ENCODE measurements at regions not wholly inside any gene's neighbourhood (a gene's known extent, or its start where the extent isn't known, plus 50 kb on each side); places are given as distances from the start of the nearest gene placed in this dataset.

DNA sequence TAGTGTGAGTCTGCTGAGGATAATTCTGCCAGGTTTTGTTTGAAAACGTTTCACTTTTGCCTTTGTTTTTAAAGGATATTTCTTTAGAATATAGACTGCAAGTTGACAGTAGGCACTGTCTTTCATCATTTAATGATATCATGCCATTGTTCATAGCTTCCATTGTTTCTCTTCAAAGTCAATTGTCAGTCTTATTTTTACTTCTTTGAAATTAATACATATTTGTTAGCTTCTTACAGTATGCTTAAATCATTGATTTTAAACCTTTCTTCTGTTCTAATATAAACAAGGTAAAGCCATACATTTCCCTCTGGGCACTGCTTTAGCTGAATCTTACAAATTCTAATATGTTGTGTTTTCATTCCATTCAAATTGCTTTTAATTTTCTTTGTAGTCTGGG is 62.3 kb upstream of the PARVA start:
- intact Hi-C loops (cut with micrococcal nuclease; ENCODE audit: unreplicated experiment) = no loop called here
- Mint-ChIP-seq H3K27me3 (ENCODE audit: insufficient read depth, unreplicated experiment) (no peaks in the 10 kb centered on the region), H3K9me3 (ENCODE audit: unreplicated experiment) (peaks cover 21% of the 10 kb centered on the region), H3K4me1 (ENCODE audit: low read depth, unreplicated experiment) (no peaks in the 10 kb centered on the region), H3K27ac (ENCODE audit: unreplicated experiment) (no peak overlapping the region), H3K36me3 (ENCODE audit: insufficient read depth, unreplicated experiment) (no peaks in the 10 kb centered on the region), H3K4me3 (ENCODE audit: unreplicated experiment) (no peak overlapping the region)
- Histone ChIP-seq H3K9me3 (peaks cover 10% of the 10 kb centered on the region; the same call in 1 of the 2 replicates), H3K4me3 (ENCODE audit: low read depth, low read length) (no peak overlapping the region), H3K36me3 (ENCODE audit: control insufficient read depth, insufficient read depth, low read length) (no peaks in the 10 kb centered on the region; the same call in 1 of the 2 replicates), H3K27me3 (replicated peaks; ENCODE audit: control insufficient read depth, insufficient read depth, low read length) (no peaks in the 10 kb centered on the region), H3K4me1 (no peaks in the 10 kb centered on the region)
- ChIA-PET POLR2A (no interaction called here), CTCF (interaction anchor here (1.1 kb wide), 1 partner anchor 16 kb away, joined by 3 read pairs; no protein-coding TSS in a partner anchor)
- TF ChIP-seq, protein P1, sequence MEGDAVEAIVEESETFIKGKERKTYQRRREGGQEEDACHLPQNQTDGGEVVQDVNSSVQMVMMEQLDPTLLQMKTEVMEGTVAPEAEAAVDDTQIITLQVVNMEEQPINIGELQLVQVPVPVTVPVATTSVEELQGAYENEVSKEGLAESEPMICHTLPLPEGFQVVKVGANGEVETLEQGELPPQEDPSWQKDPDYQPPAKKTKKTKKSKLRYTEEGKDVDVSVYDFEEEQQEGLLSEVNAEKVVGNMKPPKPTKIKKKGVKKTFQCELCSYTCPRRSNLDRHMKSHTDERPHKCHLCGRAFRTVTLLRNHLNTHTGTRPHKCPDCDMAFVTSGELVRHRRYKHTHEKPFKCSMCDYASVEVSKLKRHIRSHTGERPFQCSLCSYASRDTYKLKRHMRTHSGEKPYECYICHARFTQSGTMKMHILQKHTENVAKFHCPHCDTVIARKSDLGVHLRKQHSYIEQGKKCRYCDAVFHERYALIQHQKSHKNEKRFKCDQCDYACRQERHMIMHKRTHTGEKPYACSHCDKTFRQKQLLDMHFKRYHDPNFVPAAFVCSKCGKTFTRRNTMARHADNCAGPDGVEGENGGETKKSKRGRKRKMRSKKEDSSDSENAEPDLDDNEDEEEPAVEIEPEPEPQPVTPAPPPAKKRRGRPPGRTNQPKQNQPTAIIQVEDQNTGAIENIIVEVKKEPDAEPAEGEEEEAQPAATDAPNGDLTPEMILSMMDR (IDR thresholded peaks at IDR 0.05; ENCODE audit: insufficient read depth in 1 of 2, low read depth in 1 of 2, low read length in 1 of 2, severe bottlenecking in 1 of 2, unreplicated experiment in 1 of 2) = no peak
- DNase-seq = no peak
- BruUV-seq (replicated peaks) = no TSS peak

DNA sequence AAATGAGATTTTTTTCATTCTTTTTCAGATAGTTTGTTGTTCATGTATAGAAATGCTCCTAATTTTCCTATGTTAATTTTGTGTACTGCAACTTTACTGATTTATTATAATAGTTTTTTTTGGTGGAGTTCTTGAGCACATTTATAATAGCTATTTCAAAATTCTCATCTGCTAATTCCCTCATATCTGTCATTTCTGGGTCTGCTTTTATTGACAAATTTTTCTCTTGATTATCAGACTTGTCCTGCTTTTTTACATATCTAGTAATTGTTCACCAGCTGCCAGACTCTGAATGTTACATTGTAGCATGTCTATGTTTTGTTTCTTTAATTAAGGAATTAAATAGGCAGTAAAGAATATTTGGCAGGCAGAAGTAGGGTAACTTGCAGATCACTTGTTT is 60.9 kb upstream of the PARVA start:
- ChIA-PET CTCF (no interaction called here), POLR2A (no interaction called here)
- peaks cover 21% of the 10 kb centered on the region for H3K9me3 Mint-ChIP-seq (ENCODE audit: unreplicated experiment)
- TF ChIP-seq, protein P1 (IDR thresholded peaks at IDR 0.05; ENCODE audit: insufficient read depth in 1 of 2, low read depth in 1 of 2, low read length in 1 of 2, severe bottlenecking in 1 of 2, unreplicated experiment in 1 of 2) = no peak
- intact Hi-C loops (cut with micrococcal nuclease; ENCODE audit: unreplicated experiment) = no loop called here
- no peaks in the 10 kb centered on the region for H3K4me1 Mint-ChIP-seq (ENCODE audit: low read depth, unreplicated experiment)
- Histone ChIP-seq H3K27me3 (replicated peaks; ENCODE audit: control insufficient read depth, insufficient read depth, low read length) (no peaks in the 10 kb centered on the region), H3K4me3 (ENCODE audit: low read depth, low read length) (no peak overlapping the region), H3K4me1 (no peaks in the 10 kb centered on the region), H3K36me3 (ENCODE audit: control insufficient read depth, insufficient read depth, low read length) (no peaks in the 10 kb centered on the region; the same call in 1 of the 2 replicates), H3K9me3 (peaks cover 10% of the 10 kb centered on the region; the same call in 1 of the 2 replicates)
- no peak overlapping the region for H3K27ac Mint-ChIP-seq (ENCODE audit: unreplicated experiment)
- no peak overlapping the region for H3K4me3 Mint-ChIP-seq (ENCODE audit: unreplicated experiment)
- no peaks in the 10 kb centered on the region for H3K27me3 Mint-ChIP-seq (ENCODE audit: insufficient read depth, unreplicated experiment)
- BruUV-seq (replicated peaks) = no TSS peak
- no peaks in the 10 kb centered on the region for H3K36me3 Mint-ChIP-seq (ENCODE audit: insufficient read depth, unreplicated experiment)
- no peak for DNase-seq

DNA sequence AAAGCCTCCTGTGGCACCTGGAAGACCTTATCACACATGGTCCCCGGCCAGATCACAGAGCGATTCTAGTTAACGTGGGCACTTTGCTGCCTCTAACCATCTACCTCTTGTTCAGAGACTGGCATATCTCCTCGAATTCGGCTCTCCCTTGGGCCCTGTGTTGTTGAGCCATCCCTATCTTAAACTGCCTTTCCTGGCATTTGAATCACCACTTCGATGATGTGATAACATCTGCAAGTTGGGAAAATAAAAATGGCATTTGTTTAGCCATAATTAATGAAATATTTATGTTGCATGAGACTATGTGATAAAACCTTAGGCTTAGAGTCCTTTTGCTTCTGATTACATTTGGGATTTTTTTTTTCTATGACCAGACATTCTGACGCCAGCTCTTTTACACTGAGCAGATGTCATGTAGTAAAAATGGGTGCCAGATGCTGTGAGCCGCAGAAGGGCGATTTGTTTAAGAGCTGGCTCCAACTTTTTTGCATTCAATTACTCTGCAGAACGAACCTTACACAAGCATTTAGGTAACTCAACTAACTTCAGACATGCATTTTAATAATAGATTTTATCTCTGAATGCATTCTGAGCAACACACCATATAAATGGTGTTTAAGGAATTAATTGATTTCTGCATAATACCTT is 58.5 kb upstream of the PARVA start:
- TF ChIP-seq, protein P1 (IDR thresholded peaks at IDR 0.05; ENCODE audit: insufficient read depth in 1 of 2, low read depth in 1 of 2, low read length in 1 of 2, severe bottlenecking in 1 of 2, unreplicated experiment in 1 of 2) = no peak
- H3K9me3 Mint-ChIP-seq (ENCODE audit: unreplicated experiment) = peaks cover 21% of the 10 kb centered on the region
- intact Hi-C loops (cut with micrococcal nuclease; ENCODE audit: unreplicated experiment) = no loop called here
- no peaks in the 10 kb centered on the region for H3K36me3 Mint-ChIP-seq (ENCODE audit: insufficient read depth, unreplicated experiment)
- H3K36me3 ChIP-seq (ENCODE audit: control insufficient read depth, insufficient read depth, low read length) = no peaks in the 10 kb centered on the region; the same call in 1 of the 2 replicates
- ChIA-PET CTCF (interaction anchor here (0.7 kb wide), 1 partner anchor 684 kb away, joined by 3 read pairs; no protein-coding TSS in a partner anchor), POLR2A (no interaction called here)
- no peak overlapping the region for H3K27ac Mint-ChIP-seq (ENCODE audit: unreplicated experiment)
- peaks cover 10% of the 10 kb centered on the region; the same call in 1 of the 2 replicates for H3K9me3 ChIP-seq
- no peaks in the 10 kb centered on the region for H3K4me1 Mint-ChIP-seq (ENCODE audit: low read depth, unreplicated experiment)
- no TSS peak for BruUV-seq (replicated peaks)
- H3K27me3 Mint-ChIP-seq (ENCODE audit: insufficient read depth, unreplicated experiment) = no peaks in the 10 kb centered on the region
- no peak for DNase-seq
- H3K27me3 ChIP-seq (replicated peaks; ENCODE audit: control insufficient read depth, insufficient read depth, low read length) = no peaks in the 10 kb centered on the region
- H3K4me1 ChIP-seq = no peaks in the 10 kb centered on the region
- no peak overlapping the region for H3K4me3 Mint-ChIP-seq (ENCODE audit: unreplicated experiment)
- H3K4me3 ChIP-seq (ENCODE audit: low read depth, low read length) = no peak overlapping the region

Data from Caco-2 (cell line).